GM10248 (cell line): ENCODE measurements at regions not wholly inside any gene's neighbourhood (a gene's known extent, or its start where the extent isn't known, plus 50 kb on each side); places are given as distances from the start of the nearest gene placed in this dataset.

Experiments
- CTCF ChIA-PET: fragments of 300-600 bp; sonication (Branson Sonifier 250); formaldehyde crosslinking; extraction: SDS; loops from one replicate; lab custom pipeline; 2021; ENCODE audit warnings: antibody characterized with exemption; lab: Yijun Ruan, JAX
- POLR2A ChIA-PET: fragments of 350-650 bp; sonication (Branson Sonifier 250); formaldehyde crosslinking; extraction: SDS; loops from one replicate; lab custom pipeline; 2020; ENCODE audit warnings: antibody characterized with exemption; lab: Yijun Ruan, JAX
- DNase-seq: peaks from one replicate; pipeline ENCODE4 v3.0.0; 2012; ENCODE audit errors: extremely low spot score
- CTCF ChIP-seq: IDR thresholded peaks from 2 replicates; pipeline ENCODE4 v1.5.1; 2012; ENCODE audit warnings: mild to moderate bottlenecking, low read depth; ENCODE audit errors: extremely low read depth, missing control alignments, control extremely low read depth

GRCh38 chr20:52890130-52890529, 82.0 kb upstream of the TSHZ2 start:
- POLR2A ChIA-PET: no interaction called here
- TF ChIP-seq CTCF: no peak
- DNase-seq: no peak
- CTCF ChIA-PET: no interaction called here

- no peak for DNase-seq
- ChIA-PET POLR2A (no interaction called here), CTCF (no interaction called here)
- TF ChIP-seq CTCF: no peak
Observed at GRCh38 chr20:52889225-52889624, 82.9 kb upstream of the TSHZ2 start.

- POLR2A ChIA-PET: interaction anchor here (0.6 kb wide), 1 partner anchor 123 kb away, joined by 6 read pairs; no protein-coding TSS in a partner anchor
- TF ChIP-seq CTCF: no peak
- CTCF ChIA-PET: no interaction called here
- no peak for DNase-seq
Observed at GRCh38 chr20:52888096-52888495, 84.1 kb upstream of the TSHZ2 start.

GRCh38 chr20:52880997-52881396, 91.2 kb upstream of the TSHZ2 start:
- ChIA-PET POLR2A (no interaction called here), CTCF (interaction anchor here (1.1 kb wide), 1 partner anchor 14 kb away, joined by 3 read pairs; no protein-coding TSS in a partner anchor)
- DNase-seq: no peak
- TF ChIP-seq CTCF: no peak

DNA sequence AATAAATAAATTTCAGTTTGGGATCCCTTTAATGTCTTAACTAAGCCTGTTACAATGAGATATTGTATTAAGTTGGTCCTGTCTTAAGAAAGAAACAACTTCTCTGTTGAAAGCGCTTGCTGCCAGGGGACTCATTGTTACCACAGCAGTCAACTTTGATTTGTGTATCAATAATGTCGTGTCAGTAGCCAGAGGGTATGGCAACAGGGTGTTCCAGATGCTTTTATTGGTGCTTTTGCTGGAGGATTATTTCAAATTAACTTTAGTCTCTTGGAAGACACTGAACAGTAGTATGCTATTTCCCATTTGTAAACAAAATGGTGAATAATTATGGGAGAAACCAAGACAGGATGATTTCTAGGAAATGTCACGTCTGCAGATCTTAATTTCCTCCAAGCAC, 91.9 kb upstream of the TSHZ2 start:
- TF ChIP-seq CTCF: no peak
- CTCF ChIA-PET: no interaction called here
- no peak for DNase-seq
- POLR2A ChIA-PET: no interaction called here

GRCh38 chr20:52874241-52874640, 97.9 kb upstream of the TSHZ2 start:
- DNase-seq: no peak
- TF ChIP-seq CTCF: no peak
- CTCF ChIA-PET: no interaction called here
- POLR2A ChIA-PET: no interaction called here
